Kasumi-1 (cell line): ENCODE measurements at regions not wholly inside any gene's neighbourhood (a gene's known extent, or its start where the extent isn't known, plus 50 kb on each side); places are given as distances from the start of the nearest gene placed in this dataset.
A peak's percentile ranks its signal among the peaks of the same experiment; 100 is the strongest.
"Not testable (repeated sequence)": the region's sequence is repeated elsewhere in the genome, so short reads cannot be mapped to it uniquely, and the experiment has no call there.

ENCODE experiments used
- DNase-seq, 2 experiments: peaks; one replicate each; lab custom pipeline; 2025; lab: John Stamatoyannopoulos, UW

DNA sequence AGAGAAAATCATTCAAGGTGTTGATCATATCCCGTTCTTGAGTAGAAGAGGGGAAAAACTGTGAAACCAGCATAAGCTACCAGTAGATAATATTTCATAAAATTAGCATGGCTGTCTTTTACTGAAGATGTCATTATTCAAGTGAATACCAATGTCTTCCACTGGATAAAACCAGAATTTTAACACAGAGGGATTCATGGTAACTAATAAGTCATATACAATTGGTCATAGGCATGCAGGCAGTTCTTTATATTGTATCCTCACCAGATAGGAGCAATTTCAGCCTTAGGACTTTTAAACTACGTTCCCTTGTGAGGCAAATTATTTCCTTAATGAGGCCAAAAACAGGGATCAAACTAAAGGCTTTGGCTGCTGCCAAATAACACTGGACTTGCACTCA lies 202.3 kb upstream of the PITRM1 start:
- no peak for DNase-seq

DNA sequence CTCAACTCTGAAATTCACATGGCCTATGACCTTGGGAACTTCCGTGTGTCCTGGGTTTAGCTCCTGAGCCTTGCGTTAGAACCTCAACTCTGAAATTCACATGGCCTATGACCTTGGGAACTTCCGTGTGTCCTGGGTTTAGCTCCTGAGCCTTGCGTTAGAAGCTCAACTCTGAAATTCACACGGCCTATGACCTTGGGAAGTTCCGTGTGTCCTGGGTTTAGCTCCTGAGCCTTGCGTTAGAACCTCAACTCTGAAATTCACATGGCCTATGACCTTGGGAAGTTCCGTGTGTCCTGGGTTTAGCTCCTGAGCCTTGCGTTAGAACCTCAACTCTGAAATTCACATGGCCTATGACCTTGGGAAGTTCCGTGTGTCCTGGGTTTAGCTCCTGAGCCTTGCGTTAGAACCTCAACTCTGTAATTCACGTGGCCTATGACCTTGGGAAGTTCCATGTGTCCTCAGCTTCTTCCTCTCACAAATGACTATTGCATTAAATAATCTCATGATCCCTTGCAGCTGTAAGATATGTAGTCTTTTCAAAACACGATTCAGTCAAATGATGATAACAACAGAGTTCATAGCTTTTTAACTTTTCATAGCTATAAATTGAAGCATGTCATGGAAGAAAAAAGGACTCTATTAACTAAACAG lies 200.9 kb upstream of the PITRM1 start:
- DNase-seq: not testable (repeated sequence)

DNA sequence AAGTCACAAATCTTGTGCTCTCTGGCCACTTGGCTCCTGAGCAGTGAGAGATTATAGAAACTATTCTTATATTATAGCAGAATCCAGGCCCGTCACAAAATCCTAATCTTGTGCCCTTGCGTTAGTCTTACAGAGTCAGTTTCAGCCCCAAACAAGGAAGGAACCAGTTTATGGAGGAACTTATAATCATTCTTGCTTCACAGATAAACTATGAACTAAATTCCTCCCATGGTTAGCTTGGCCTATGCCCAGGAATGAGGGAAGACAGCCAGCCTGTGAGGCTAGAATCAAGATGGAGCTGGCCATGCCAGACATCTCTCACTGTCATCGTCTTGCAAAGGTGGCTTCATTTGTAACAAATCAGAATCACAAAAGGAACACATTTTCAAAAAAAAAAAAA lies 199.7 kb upstream of the PITRM1 start:
- no peak for DNase-seq

DNA sequence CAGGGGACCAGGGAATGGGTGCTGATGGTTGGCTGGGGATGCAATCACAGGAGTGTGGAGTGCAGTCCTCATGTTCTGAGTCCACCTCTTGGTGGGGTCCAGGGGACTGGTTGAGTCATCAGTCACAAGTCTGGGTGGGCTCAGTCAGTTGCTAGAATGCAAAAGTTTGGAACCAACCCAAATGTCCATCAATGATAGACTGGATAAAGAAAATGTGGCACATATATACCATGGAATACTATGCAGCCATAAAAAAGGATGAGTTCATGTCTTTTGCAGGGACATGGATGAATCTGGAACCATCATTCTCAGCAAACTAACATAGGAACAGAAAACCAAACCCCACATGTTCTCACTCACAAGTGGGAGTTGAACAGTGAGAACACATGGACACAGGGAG lies 199.0 kb upstream of the PITRM1 start:
- DNase-seq: not testable (repeated sequence)

DNA sequence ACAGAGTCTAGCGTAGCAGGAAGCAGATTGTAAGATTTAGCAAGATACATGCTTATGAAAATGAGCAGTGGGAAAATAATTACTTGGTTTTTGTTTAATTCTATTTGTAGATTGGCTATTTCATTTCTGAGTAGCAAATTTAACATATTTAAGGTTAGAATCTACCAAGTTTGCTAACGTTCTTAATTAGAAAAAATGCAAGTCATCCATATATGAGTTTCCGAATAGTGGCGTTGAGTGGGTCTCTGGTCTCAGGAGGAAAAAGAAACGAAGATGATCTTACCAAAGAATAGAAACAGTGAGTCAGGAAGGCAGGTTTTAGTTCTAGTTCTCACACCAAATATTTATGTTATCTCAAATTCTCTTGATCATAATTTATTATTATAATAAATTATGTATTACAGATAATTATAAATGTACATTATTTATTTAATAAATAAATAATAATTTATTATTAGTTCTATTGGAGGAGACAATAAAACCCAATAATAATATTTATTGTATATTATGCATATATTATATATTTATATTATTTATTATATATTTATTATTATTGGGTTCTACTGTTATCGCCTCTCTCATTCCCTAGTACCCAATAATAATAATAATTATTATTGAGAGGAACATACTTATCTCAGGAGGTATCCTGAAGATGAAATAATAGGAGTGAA lies 194.3 kb upstream of the PITRM1 start:
- no peak for DNase-seq

DNA sequence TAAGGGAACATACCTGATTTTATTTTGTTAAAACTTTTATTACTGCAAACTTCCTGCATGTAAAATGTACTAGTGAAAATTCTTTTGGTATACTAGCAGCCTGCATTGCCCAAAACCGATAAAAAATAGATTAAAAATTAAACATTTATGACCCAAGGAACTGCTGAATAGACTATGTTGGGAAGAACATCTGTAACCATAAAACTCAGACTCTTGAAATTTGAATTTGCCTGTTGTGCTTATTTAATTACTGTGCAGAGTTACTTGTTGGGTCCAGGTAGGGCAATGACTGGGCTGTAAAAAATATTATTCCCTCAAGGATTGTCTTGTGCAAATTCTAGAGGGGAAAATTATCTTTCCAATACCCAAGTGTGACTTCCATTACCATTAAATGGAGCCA lies 193.5 kb upstream of the PITRM1 start:
- DNase-seq: no peak

DNA sequence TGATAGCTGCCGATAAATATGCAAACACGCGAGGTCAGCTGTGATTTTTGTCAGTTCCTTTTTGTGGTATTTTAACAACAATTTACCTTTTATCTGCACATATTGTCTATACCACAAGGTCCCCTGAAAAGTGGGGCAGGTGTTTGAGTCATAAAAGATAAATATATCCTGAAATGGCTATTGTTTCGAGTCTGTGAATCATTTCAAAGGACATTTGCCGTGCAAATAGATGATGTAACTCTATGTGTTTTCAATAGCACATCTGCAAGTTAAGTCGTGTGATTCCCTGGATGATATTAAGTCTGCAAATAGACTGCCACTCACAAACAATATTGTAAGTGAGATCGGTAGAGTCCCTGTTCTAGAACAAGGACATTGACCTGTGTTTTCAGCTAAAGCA lies 193.0 kb upstream of the PITRM1 start:
- DNase-seq: no peak

DNA sequence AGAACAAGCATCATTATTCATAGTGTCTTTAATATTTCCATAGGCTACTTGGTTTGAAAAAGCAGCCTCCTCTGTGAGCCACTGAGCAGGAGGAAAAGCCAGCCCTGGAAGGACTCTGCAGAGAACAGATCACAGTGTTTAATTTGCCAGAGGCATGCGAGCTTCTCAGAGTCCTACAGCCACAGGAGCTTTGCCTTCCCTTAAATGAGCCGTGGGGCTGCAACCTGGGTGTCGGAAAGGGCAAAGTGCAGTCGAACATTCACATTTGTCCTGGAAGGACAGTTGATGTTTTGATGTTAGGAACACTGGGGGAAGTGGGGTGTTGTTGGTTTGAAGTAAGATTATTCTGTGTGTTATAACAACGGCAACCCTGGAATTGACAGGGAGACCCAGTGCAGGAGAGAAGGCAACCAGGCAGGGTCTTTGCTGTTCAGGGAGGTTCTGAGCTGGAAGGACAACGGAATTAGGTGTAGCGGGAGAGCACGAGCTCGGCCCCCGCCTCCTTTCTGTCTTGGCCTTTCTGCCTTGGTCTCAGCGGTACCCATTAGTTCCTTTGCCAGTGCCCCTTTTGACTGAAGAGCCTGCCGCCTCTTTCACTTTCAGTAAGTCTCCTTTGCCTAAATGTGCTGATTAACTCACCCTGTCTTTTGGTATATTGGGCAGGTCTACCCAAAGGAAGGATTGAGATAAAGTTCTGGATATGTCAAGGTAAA lies 192.3 kb upstream of the PITRM1 start:
- DNase-seq: no peak

DNA sequence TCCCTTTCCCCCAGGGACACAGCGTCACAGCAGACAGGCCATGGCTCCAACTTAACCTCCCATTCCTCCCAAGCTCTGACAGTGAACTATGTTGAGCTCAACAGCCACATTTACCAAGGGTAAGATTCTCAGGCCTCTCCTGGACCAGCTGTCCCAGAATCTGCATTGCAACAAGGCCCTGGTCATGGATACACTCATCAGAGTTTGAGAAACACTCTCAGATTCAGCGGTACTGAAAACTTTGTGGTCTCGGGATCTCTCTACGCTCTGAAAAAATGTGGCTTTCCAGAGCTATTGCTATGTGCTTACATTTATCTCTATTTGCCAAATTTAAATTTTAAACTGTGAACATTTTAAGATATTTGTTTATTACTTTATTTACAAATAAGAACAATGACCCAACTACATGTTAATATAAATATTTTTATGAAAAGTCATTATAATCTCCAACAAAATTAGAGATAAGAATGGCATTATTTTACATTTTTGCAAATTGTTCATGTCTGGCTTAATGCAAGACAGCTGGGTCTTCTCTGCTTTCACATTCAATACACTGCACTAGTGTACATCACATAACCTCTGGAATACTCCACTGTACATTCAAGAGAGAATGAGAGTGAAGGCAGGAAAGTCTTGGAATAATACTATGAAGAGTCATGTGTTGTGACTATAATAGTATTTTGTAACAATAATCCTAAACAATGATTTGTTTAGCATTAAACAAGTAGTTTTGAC lies 190.9 kb upstream of the PITRM1 start:
- DNase-seq: no peak

DNA sequence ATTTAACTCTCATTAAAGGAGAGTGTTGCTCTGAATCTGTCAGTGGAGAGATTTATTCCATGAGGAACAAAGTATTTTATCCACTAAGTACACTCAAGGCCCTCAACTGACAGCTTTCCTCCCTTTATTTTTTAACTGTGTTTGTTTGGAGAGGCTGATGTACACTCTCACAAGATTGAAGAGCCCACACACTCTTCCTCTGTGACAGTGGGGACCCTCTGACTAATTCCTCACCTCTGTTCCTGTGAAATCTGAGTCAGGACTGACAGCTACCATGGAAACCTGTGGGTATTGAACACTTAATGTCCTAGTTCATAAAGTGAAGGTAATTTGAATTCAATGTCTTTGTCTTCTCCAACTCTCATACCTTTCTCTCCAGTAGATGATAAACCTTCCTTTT lies 189.8 kb upstream of the PITRM1 start:
- DNase-seq: no peak

DNA sequence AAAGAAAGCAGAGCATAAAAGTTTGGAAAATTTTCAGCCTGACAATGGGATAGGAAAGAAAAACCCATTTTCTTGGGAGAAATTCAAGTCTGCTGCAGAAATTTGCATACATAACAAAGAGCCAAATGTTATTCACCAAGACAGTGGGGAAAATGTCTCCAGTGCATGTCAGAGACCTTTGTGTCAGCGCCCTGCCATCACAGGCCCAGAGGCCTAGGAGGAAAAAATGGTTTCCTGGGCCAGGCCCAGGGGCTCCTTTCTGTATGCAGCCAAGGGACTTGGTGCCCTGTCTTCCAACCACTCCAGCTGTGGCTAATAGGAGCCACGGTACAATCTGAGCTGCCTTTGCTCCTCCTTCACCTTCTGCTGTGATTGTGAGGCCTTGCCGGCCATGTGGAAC lies 189.1 kb upstream of the PITRM1 start:
- DNase-seq: no peak

DNA sequence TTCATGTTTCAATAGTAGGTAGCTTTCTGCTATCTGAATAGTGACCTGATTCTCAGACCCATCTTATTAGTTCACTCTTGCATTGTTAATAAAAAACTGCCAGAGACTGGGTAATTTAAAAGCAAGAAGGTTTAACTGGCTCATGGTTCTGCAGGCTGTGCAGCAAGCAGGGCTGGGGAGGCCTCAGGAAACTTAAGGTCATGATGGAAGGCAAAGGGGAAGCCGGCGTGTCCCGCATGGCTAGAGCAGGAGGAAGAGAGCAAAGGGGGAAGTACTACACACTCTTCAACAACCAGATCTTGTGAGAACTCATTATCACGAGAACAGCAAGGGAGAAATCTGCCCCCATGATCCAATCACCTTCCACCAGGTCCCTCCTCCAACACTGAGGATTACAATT lies 185.2 kb upstream of the PITRM1 start:
- peak; percentile 57 to 65 for DNase-seq

DNA sequence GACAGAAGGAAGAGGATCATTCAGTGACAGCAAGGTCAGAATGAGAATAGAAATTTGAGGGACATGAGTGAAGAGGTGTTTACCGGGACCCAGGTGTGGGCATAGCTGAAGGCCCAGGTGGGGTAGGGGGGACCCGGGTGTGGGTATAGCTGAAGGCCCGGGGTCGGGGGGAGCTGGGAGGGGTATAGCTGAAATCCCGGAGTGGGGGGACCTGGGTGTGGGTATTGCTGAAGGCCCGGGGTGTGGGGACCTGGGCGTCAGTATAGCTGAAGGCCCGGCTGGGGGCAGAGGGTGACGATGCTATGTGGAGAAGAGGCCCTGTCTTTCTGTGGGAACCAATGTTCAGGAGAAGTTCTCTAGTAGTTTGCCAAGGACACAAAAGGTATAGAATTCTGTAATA lies 183.0 kb upstream of the PITRM1 start:
- no peak for DNase-seq

DNA sequence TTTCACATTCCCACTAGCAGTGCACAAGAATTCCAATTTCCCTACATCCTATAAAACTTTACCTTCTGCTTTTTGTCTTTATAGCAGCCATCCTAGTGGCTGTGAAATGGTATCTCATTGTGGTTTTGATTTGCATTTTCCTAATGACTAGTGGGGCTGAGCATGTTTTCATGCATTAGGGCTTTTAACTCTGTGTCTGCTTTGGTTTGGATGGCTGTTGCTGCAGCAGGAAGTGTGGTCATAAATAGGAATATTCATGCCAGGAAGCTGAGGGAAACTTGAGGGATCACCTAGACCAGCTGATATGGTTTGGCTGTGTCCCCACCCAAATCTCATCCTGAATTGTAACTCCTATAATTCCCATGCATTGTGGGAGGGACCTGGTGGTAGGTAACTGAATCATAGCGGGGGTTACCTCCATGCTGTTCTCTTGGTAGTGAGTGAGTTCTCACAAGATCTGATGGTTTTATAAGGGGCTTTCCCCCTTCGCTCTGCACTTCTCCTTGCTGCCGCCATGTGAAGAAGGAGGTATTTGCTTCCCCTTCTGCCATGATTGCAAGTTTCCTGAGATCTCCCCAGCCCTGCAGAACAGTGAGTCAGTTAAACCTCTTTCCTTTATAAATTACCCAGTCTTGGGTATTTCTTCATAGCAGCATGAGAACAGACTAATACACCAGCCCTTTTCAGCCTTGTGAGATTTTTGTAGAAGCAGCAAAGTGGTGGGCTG lies 181.8 kb upstream of the PITRM1 start:
- DNase-seq: peak in 1 of 2 experiments; percentile 2

DNA sequence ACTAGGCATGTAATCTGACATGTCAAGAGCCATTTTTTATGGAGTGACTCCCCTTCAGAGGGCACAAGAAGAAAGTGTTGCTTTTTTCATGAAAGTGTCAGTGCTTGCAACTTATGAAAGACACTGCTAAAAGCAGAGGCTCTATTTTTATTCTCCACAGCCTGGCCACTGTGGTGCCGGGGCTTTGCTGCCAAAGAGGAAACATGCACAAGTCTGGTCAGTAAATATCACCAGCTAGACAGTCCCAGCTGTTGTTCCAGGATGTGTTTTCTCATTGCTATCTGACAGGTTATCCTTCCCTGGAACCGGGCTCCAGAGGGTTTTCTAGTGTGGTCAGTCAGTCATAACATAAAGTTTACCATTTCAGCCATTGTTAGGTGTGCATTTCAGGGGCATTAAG lies 180.7 kb upstream of the PITRM1 start:
- DNase-seq: no peak

DNA sequence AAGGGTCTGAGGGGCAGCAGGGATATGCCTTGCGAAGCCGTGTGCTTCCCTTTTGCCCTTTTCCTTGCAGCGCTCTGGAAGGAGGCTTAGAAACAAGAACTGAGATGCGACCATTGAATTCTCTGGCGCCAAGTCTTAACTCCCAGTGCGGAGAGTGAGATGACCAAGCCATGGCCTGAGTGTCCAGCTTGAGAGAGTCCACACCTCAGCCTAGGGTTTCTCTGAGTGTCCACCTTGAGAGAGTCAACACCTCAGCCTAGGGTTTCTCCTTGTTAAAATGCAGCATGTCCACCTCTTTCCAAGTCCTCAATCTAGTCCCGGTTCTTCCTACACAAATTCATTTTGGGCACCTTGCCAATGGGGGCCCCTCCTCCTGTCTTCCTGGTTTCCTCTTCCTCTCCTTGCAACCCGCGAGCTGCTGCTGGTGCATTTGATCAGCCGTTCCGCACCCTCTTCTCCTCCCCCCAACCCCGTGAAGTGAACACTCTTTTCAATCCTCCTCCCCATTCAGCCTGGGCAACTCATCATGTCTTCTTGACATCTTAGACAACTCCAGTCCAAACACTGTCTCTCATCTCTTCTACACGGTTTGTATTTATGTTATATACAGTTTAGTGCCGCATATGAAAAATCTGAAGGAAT lies 178.2 kb upstream of the PITRM1 start:
- peak; percentile 15 to 34 for DNase-seq

DNA sequence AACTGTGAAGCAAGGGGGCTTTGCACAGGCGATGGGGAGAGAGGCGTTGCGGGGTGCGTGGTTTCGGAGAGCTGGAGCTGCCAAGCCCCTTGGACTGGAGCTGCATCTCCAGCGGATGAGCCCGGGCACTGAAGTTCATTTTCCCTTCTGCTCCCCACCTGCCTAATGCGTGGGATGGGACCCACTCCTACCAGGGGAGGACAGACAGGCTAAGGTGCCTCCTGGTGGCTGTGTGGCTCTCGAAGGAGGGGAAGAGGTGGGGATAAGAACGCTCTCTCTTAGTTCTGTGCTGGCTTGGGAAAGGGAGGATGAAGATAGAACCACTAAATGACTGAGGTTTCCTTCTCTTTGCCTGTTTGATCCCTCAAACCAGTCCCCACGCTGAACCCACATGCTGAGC lies 177.6 kb upstream of the PITRM1 start:
- DNase-seq: no peak

DNA sequence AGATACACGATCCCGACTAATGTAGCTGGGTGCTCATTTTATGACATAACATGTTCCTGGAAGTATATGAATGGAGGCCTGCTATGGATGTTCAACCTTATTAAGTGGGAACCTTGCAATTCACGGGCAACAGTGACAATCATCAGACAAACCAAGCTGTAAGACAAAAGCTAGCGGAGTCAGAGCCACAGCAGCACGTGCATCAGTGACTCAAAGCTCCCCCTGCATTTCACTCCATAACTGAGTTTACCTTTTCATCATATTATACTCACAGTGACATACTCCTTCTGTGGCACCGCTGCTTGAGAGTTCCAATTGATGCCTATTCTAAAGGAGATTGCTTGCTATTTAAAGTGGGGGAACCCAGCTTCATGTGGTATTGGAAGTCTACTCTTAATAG lies 176.0 kb upstream of the PITRM1 start:
- DNase-seq: no peak

DNA sequence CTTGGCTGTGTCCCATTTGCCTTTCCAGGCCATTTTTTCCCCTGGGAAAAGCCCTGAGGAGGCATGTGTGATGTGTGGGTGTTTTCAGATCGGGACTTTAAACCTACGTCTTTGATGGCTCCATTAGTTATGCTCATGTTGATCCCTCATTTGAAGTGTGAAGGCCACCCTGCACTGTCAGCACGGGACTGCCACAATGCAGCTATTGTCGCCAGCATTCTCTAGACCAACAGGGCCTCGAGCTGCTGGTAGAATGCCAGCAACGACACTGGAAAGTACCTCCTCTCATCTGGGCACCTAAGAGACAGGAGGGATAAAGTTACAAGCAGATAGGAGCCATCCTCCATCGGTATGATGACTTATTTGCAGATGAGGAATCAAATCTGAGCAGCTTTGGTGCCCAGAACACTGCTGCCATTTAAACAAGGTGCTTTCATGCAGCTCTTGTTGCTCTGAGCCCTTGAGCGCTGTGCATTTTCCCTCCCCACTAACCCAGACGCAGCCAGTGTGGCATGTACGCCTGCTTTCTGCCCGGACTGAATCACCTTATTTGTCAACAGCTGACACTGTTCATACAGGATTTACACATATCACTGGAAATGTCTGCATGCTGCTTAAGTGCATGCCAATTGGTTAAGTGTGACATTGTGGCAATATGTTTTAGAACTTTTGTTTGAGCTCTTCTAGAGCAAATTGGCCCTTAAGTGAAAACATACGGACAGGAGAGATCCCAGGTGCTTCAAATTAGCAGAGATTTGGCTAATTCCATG lies 175.0 kb upstream of the PITRM1 start:
- no peak for DNase-seq

DNA sequence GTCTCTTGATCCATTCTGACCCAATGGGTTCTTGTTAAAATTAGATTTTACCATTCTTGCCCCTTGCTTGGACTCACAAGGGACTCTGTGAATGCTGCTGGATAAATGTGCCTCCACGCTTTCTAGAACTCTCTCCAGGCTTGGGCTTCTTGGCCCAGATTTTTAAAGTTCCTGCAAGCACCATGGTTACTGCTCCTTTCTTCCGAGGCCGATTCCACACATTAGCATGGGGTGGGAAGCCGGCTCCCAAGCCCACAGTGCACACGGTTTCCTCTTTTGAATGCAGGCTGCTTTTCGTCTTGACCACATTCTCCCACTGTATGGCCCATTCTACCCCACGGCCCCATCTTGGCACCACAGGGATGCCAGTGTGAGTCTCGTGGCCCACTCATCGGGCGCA lies 174.3 kb upstream of the PITRM1 start:
- no peak for DNase-seq

DNA sequence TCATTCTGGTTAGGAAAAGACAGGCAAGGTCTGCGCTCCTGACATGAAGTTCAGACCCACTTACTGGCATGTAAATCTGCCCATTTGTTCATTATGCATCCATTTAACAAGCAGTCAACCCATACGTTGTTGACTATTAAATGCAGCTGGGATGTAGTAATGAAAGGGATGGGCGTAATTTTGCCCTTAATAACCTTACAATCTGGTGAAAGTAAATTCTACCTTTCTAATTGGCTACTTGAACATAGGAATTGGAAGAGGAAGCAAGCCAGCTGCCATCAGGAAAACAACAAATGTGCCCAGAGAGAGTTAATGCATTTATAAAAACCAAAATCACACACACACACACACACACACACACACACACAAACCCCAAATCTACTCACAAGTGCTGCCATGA lies 170.2 kb upstream of the PITRM1 start:
- DNase-seq: no peak
